ENCODE measurements at regions not wholly inside any gene's neighbourhood (a gene's known extent, or its start where the extent isn't known, plus 50 kb on each side); places are given as distances from the start of the nearest gene placed in this dataset.
A peak's percentile ranks its signal among the peaks of the same experiment; 100 is the strongest.

- TF ChIP-seq, protein P1, sequence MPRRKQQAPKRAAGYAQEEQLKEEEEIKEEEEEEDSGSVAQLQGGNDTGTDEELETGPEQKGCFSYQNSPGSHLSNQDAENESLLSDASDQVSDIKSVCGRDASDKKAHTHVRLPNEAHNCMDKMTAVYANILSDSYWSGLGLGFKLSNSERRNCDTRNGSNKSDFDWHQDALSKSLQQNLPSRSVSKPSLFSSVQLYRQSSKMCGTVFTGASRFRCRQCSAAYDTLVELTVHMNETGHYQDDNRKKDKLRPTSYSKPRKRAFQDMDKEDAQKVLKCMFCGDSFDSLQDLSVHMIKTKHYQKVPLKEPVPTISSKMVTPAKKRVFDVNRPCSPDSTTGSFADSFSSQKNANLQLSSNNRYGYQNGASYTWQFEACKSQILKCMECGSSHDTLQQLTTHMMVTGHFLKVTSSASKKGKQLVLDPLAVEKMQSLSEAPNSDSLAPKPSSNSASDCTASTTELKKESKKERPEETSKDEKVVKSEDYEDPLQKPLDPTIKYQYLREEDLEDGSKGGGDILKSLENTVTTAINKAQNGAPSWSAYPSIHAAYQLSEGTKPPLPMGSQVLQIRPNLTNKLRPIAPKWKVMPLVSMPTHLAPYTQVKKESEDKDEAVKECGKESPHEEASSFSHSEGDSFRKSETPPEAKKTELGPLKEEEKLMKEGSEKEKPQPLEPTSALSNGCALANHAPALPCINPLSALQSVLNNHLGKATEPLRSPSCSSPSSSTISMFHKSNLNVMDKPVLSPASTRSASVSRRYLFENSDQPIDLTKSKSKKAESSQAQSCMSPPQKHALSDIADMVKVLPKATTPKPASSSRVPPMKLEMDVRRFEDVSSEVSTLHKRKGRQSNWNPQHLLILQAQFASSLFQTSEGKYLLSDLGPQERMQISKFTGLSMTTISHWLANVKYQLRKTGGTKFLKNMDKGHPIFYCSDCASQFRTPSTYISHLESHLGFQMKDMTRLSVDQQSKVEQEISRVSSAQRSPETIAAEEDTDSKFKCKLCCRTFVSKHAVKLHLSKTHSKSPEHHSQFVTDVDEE (CRISPR knock-in tag; IDR thresholded peaks at IDR 0.05): no peak
- TF ChIP-seq, protein P2, sequence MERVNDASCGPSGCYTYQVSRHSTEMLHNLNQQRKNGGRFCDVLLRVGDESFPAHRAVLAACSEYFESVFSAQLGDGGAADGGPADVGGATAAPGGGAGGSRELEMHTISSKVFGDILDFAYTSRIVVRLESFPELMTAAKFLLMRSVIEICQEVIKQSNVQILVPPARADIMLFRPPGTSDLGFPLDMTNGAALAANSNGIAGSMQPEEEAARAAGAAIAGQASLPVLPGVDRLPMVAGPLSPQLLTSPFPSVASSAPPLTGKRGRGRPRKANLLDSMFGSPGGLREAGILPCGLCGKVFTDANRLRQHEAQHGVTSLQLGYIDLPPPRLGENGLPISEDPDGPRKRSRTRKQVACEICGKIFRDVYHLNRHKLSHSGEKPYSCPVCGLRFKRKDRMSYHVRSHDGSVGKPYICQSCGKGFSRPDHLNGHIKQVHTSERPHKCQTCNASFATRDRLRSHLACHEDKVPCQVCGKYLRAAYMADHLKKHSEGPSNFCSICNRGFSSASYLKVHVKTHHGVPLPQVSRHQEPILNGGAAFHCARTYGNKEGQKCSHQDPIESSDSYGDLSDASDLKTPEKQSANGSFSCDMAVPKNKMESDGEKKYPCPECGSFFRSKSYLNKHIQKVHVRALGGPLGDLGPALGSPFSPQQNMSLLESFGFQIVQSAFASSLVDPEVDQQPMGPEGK (CRISPR knock-in tag; IDR thresholded peaks at IDR 0.05; ENCODE audit: borderline replicate concordance): no peak
- TF ChIP-seq POU6F1 (CRISPR knock-in tag; IDR thresholded peaks at IDR 0.05; ENCODE audit: borderline replicate concordance, low read depth) (no peak), ZFP3 (CRISPR knock-in tag; IDR thresholded peaks at IDR 0.05) (no peak), ZNF8 (CRISPR knock-in tag; IDR thresholded peaks at IDR 0.05) (no peak), CREB5 (CRISPR knock-in tag; IDR thresholded peaks at IDR 0.05; ENCODE audit: low read depth) (no peak), ESRRG (CRISPR knock-in tag; IDR thresholded peaks at IDR 0.05) (no peak), ZC3H10 (CRISPR knock-in tag; IDR thresholded peaks at IDR 0.05) (no peak), ARNTL (CRISPR knock-in tag; IDR thresholded peaks at IDR 0.05; ENCODE audit: borderline replicate concordance, low read depth) (no peak), ZFP30 (CRISPR knock-in tag; IDR thresholded peaks at IDR 0.05) (no peak), CSDC2 (CRISPR knock-in tag; IDR thresholded peaks at IDR 0.05) (no peak)
These were observed 161.7 kb downstream of the FASLG start for GRCh38 chr1:172820475-172821158.

GRCh38 chr1:172821609-172822274 is 162.8 kb downstream of the FASLG start:
- TF ChIP-seq ISL1 (CRISPR knock-in tag; IDR thresholded peaks at IDR 0.05) (no peak), SNAI2 (CRISPR knock-in tag; IDR thresholded peaks at IDR 0.05) (no peak), TOX (CRISPR knock-in tag; IDR thresholded peaks at IDR 0.05; ENCODE audit: borderline replicate concordance) (no peak)
- TF ChIP-seq, protein P2 (CRISPR knock-in tag; IDR thresholded peaks at IDR 0.05; ENCODE audit: borderline replicate concordance): no peak
- TF ChIP-seq, protein P3, sequence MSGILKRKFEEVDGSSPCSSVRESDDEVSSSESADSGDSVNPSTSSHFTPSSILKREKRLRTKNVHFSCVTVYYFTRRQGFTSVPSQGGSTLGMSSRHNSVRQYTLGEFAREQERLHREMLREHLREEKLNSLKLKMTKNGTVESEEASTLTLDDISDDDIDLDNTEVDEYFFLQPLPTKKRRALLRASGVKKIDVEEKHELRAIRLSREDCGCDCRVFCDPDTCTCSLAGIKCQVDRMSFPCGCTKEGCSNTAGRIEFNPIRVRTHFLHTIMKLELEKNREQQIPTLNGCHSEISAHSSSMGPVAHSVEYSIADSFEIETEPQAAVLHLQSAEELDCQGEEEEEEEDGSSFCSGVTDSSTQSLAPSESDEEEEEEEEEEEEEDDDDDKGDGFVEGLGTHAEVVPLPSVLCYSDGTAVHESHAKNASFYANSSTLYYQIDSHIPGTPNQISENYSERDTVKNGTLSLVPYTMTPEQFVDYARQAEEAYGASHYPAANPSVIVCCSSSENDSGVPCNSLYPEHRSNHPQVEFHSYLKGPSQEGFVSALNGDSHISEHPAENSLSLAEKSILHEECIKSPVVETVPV (CRISPR knock-in tag; IDR thresholded peaks at IDR 0.05): no peak
- ATAC-seq: peak; percentile 70

More at GRCh38 chr1:172820475-172821158, 161.7 kb downstream of the FASLG start:
- ATAC-seq: no peak; the same call in 2 of the 3 replicates

DNA sequence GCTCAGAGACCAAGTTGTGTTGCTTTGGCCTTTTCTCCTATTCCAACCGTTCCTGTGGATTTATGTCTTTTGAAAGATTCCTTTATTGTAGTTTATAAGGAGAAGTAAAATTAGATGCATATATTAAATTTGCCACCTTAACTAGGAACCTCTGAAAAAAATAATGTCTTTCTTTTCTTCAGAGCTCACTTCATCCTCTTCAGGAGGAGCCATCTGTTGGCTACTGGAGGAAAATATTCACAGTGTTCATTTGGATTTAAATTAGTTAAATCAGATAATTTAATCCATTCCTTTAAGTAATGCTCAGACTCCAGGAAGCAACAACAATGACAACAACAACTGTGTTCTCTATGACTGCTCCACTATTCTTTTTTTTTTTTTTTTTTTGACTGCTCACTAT is 164.0 kb downstream of the FASLG start:
- no peak for ATAC-seq
- no peak for TF ChIP-seq ZC3H10 (CRISPR knock-in tag; IDR thresholded peaks at IDR 0.05)
- no peak for TF ChIP-seq TOX (CRISPR knock-in tag; IDR thresholded peaks at IDR 0.05; ENCODE audit: borderline replicate concordance)
- TF ChIP-seq TCF4 (CRISPR knock-in tag; IDR thresholded peaks at IDR 0.05; ENCODE audit: borderline replicate concordance): no peak
- no peak for TF ChIP-seq ZFP30 (CRISPR knock-in tag; IDR thresholded peaks at IDR 0.05)
- TF ChIP-seq, protein P3 (CRISPR knock-in tag; IDR thresholded peaks at IDR 0.05): no peak
- TF ChIP-seq ESRRG (CRISPR knock-in tag; IDR thresholded peaks at IDR 0.05): no peak
- no peak for TF ChIP-seq CSDC2 (CRISPR knock-in tag; IDR thresholded peaks at IDR 0.05)
- TF ChIP-seq RARB (CRISPR knock-in tag; IDR thresholded peaks at IDR 0.05): no peak
- TF ChIP-seq ZNF565 (CRISPR knock-in tag; conservative IDR thresholded peaks at IDR 0.05; ENCODE audit: low read depth): no peak
- no peak for TF ChIP-seq ARNTL (CRISPR knock-in tag; IDR thresholded peaks at IDR 0.05; ENCODE audit: borderline replicate concordance, low read depth)
- TF ChIP-seq PPARA (CRISPR knock-in tag; IDR thresholded peaks at IDR 0.05; ENCODE audit: borderline replicate concordance): no peak
- TF ChIP-seq ISL1 (CRISPR knock-in tag; IDR thresholded peaks at IDR 0.05): no peak
- TF ChIP-seq CREB5 (CRISPR knock-in tag; IDR thresholded peaks at IDR 0.05; ENCODE audit: low read depth): no peak
- no peak for TF ChIP-seq OSR1 (CRISPR knock-in tag; IDR thresholded peaks at IDR 0.05)
- no peak for TF ChIP-seq ZNF8 (CRISPR knock-in tag; IDR thresholded peaks at IDR 0.05)
- TF ChIP-seq GLIS3 (CRISPR knock-in tag; IDR thresholded peaks at IDR 0.05): no peak
